IPS-15b (cell line): ENCODE measurements at regions not wholly inside any gene's neighbourhood (a gene's known extent, or its start where the extent isn't known, plus 50 kb on each side); places are given as distances from the start of the nearest gene placed in this dataset.
"Not testable (repeated sequence)": the region's sequence is repeated elsewhere in the genome, so short reads cannot be mapped to it uniquely, and the experiment has no call there.

Experiments
- H3K27me3 ChIP-seq: one replicate; pipeline ENCODE4 v1.6.1; 2013; ENCODE audit warnings: low read length; ENCODE audit not compliant: control insufficient read depth, insufficient read depth
- H3K36me3 ChIP-seq: one replicate; pipeline ENCODE4 v1.6.1; 2013; ENCODE audit warnings: low read length; ENCODE audit not compliant: control insufficient read depth, insufficient read depth
- H3K4me1 ChIP-seq: one replicate; pipeline ENCODE4 v1.6.1; 2013; ENCODE audit warnings: mild to moderate bottlenecking, low read length; ENCODE audit not compliant: control insufficient read depth, insufficient read depth
- H3K4me3 ChIP-seq: one replicate; pipeline ENCODE4 v1.5.1; 2013; ENCODE audit warnings: low read depth, low read length
- H3K9ac ChIP-seq: one replicate; pipeline ENCODE4 v1.6.1; 2013; ENCODE audit warnings: low read depth, mild to moderate bottlenecking, low read length
- H3K9me3 ChIP-seq: one replicate; pipeline ENCODE4 v1.6.1; 2013; ENCODE audit warnings: mild to moderate bottlenecking, low read length; ENCODE audit not compliant: control insufficient read depth, insufficient read depth

DNA sequence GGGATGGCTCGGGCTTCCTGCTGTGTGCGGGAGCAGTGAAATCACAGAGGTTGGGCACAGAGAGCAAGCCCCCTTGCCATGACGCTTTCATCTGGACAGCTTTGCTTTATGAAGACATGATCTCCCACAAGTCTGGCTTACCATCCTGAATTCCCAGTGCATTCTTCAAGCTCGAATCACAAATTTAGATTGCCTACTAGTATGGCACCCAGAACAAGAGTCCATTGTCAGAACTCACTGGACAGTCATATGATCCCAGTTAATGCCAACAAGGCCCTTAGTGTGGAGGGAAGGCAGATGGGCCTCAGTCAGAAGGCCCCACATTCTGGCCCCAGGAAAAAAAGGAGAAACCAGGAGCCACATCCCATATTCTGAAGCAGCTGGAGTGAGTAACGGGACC, 147.3 kb upstream of the FOXQ1 start:
- Histone ChIP-seq H3K27me3 (no peaks in the 10 kb centered on the region), H3K36me3 (no peaks in the 10 kb centered on the region), H3K4me3 (no peak overlapping the region), H3K9me3 (no peaks in the 10 kb centered on the region), H3K9ac (no peak overlapping the region), H3K4me1 (no peaks in the 10 kb centered on the region)

DNA sequence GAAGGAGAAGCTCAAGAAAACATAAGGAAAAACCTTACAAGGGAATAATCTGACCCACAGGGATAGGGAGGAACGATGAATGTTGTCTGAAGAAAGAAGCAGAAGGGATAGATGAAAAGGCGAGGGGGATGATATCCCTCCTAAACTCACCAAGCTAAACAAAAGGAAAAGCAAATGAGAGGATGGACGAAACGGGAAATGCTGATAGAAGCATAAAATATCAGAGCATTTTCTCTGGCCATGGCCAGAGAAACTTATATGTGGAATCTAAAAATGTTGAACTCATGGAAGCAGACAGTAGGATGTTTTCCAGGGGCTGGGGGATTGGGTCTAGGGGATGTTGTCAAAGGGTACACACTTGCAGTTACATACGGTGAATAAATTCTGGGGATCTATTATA, 148.4 kb upstream of the FOXQ1 start:
- no peak overlapping the region for H3K9ac ChIP-seq
- no peaks in the 10 kb centered on the region for H3K9me3 ChIP-seq
- H3K4me1 ChIP-seq, result no peaks in the 10 kb centered on the region
- no peak overlapping the region for H3K4me3 ChIP-seq
- H3K27me3 ChIP-seq, result no peaks in the 10 kb centered on the region
- H3K36me3 ChIP-seq, result no peaks in the 10 kb centered on the region

DNA sequence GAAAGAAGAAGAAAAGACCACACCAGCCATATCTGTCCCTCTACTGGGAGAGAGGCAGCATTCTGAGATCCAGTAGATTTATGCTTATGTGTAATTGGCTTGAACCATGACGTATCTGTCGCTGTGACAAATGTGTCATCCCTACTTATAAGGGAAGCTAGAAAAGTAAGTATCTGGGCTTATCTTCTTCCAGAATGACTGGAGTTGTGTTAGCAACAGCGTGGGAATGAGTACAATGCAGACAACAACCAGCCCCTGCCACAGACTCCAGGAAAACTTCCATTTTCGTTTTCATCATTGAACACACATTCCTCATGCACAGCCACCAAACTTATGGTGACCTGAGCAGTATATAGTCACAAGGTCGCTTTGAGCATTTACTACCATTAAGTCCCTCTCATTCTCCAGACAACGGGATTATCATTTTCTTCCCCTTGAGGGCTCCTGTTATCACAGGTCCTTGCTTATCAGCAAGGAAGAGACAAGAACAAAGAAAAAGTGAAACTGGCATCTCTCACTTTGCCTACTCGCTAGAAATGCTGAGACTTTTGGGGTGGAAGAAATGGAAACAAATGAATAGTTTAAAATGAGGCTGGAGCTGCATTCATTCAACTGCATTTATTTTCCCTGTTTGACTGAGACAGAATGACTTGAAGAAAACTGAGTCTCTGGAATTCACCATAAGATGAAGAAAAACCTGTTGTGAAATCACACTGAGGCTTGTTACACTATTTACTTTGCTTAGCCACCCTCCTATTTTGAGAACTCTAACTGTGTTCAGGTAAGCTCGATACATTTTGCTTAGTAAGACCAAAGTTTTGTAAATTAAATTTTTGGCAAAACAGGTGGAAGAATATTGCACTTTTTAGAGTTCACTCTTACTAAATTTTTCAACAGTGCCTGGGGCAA, 149.3 kb upstream of the FOXQ1 start:
- H3K9me3 ChIP-seq, result no peaks in the 10 kb centered on the region
- H3K9ac ChIP-seq, result no peak overlapping the region
- H3K4me3 ChIP-seq, result no peak overlapping the region

DNA sequence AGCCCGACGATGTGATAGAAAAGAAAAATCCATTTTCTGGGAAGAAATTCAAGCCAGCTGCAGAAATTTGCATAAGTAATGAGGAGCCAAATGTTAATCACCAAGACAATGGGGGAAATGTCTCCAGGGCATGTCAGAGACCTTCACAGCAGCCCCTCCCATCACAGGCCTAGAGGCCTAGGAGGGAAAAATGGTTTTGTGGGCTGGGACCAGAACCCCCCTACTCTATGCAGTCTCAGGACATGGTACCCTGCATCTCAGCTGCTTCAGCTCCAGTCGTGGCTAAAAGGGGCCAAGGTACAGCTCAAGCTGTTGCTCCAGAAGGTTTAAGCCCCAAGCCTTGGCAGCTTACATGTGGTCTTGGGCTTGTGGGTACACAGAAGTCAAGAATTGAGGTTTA, 155.5 kb upstream of the FOXQ1 start:
- not testable (repeated sequence) for H3K9me3 ChIP-seq, H3K9ac ChIP-seq, H3K4me1 ChIP-seq, H3K27me3 ChIP-seq, H3K36me3 ChIP-seq, H3K4me3 ChIP-seq

More for the DNA sequence above, 149.3 kb upstream of the FOXQ1 start:
- no peaks in the 10 kb centered on the region for H3K27me3 ChIP-seq
- no peaks in the 10 kb centered on the region for H3K4me1 ChIP-seq
- no peaks in the 10 kb centered on the region for H3K36me3 ChIP-seq

DNA sequence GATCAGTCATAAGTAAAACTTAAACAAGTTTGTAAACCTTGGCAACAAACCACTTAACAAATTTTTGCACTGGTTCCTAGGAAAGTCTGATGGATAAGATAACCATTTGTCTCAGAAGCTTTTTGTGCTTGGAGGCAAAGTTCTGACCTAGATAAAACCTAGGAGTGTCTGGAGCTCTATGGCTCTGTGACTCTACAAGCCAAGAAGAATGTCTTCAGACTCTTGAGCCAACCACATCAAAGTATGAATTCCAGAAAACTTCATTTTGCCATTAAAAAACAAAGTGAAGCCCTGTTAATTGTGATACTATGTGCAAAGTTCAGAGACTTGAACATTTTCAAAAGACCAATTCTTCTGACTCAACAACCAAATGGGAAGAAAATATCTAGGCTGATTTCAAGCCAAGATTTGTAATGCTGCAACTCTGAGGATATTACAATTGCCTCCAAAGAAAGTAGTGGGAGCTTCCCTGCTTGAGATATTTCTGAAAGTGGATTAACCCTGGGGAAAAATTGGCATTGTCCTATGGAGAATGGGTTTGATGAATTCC, 158.1 kb upstream of the FOXQ1 start:
- Histone ChIP-seq H3K9ac (no peak overlapping the region), H3K27me3 (no peaks in the 10 kb centered on the region), H3K36me3 (no peaks in the 10 kb centered on the region), H3K4me3 (no peak overlapping the region), H3K9me3 (no peaks in the 10 kb centered on the region), H3K4me1 (no peaks in the 10 kb centered on the region)

DNA sequence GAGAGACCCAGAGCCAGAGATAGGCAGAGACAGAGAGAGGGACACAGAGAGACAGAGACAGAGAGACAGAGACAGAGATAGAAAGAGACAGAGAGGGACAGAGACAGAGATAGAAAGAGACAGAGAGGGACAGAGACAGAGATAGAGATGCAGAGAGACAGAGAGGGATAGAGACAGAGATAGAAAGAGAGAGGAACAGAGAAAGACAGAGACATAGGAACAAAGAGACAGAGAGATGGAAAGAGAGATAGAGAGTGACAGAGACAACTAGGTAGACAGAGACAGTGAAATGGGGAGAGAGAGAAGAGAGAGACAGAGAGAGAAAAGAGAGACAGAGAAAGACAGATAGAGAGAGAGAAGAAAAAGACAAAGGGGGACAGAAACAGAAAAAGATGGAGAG, 165.4 kb upstream of the FOXQ1 start:
- no peaks in the 10 kb centered on the region for H3K27me3 ChIP-seq

DNA sequence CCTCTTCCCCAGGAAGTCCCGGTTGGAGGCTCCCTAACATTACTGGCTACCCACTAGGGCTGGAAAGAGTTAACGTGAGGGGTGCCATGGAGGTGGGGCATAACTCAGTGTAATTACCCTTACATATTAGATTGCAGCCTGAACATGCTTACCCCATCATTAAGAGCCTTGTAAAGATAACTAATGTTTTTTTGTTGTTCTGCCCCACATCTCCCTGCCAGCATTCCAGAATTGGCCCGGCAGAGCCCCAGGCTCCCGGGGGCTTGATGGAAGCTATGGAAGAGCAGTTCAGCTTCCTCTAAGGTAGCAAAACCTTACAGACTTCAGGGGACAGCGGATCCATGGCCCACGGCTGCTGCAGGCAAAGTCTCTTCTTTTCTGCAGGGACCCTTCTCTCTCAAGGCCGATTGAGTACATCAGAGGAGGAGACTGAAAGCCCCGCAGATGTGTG, 166.1 kb upstream of the FOXQ1 start:
- H3K9me3 ChIP-seq, result no peaks in the 10 kb centered on the region
- no peaks in the 10 kb centered on the region for H3K4me1 ChIP-seq
- no peaks in the 10 kb centered on the region for H3K36me3 ChIP-seq
- H3K27me3 ChIP-seq, result no peaks in the 10 kb centered on the region
- H3K9ac ChIP-seq, result no peak overlapping the region
- no peak overlapping the region for H3K4me3 ChIP-seq

More for the DNA sequence above, 165.4 kb upstream of the FOXQ1 start:
- Histone ChIP-seq H3K4me3 (no peak overlapping the region), H3K36me3 (no peaks in the 10 kb centered on the region), H3K4me1 (no peaks in the 10 kb centered on the region), H3K9ac (no peak overlapping the region), H3K9me3 (no peaks in the 10 kb centered on the region)

DNA sequence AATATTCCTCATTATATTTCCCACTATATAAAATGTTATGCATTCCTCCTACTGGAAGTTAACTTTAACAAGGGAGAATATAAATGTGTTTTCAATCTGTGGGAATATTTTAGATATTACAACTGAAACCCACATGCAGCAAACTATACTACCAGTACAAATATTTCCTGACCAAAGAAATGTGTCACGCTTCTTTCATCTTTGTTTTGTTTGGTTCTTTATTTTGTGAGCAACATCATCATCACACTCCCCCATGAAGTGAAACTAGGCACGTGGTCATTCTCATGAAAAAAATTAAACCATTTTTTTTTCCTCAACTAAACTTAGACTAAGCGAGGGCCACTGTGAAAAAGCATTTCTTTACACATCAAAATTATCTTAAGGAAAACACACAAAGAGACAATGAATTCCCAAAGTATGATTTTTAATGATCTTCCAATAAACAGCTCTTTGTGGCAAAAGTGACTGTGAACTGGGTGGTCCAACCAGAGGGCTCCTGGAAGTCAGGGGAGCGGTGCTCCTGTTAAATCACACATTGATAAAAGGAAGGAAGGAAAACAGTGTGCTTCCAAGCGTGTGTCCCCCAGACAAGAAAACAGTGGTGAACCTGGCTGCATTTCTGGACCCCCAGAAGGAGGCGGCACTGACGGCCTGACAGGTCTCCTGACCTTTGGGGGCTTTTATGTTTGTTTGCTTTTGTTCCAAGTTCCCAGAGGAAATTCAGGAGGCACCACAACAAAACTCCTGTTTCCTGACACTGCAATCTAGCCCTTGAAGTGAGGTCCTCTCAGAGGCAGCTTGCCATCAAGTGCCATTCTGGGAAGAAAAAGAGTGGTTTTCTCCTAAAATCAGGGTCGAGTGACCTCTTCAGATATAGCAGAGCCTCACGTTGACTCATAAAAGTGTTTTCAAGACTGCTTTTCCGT, 166.8 kb upstream of the FOXQ1 start:
- no peak overlapping the region for H3K9ac ChIP-seq
- no peaks in the 10 kb centered on the region for H3K4me1 ChIP-seq
- no peaks in the 10 kb centered on the region for H3K27me3 ChIP-seq
- H3K36me3 ChIP-seq, result no peaks in the 10 kb centered on the region
- H3K9me3 ChIP-seq, result no peaks in the 10 kb centered on the region
- H3K4me3 ChIP-seq, result no peak overlapping the region

DNA sequence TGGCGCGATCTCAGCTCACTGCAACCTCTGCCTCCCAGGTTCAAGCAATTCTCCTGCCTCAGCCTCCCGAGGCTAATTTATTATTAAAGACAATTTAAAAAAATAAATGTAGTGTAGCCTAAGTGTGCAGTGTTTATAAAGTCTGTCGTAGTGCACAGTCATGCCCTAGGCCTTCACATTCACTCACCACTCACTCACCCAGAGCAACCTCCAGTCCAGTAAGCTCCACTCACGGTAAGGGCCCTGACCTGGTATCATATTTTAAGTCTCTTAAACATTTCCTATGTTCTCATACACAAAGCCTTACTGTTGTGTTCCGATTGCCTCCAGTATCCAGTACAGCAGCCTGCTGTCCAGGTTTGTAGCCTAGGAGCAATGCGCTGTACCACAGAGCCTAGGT, 168.2 kb upstream of the FOXQ1 start:
- H3K9ac ChIP-seq, result no peak overlapping the region
- H3K4me1 ChIP-seq, result no peaks in the 10 kb centered on the region
- H3K36me3 ChIP-seq, result no peaks in the 10 kb centered on the region
- no peak overlapping the region for H3K4me3 ChIP-seq
- no peaks in the 10 kb centered on the region for H3K9me3 ChIP-seq
- H3K27me3 ChIP-seq, result no peaks in the 10 kb centered on the region

DNA sequence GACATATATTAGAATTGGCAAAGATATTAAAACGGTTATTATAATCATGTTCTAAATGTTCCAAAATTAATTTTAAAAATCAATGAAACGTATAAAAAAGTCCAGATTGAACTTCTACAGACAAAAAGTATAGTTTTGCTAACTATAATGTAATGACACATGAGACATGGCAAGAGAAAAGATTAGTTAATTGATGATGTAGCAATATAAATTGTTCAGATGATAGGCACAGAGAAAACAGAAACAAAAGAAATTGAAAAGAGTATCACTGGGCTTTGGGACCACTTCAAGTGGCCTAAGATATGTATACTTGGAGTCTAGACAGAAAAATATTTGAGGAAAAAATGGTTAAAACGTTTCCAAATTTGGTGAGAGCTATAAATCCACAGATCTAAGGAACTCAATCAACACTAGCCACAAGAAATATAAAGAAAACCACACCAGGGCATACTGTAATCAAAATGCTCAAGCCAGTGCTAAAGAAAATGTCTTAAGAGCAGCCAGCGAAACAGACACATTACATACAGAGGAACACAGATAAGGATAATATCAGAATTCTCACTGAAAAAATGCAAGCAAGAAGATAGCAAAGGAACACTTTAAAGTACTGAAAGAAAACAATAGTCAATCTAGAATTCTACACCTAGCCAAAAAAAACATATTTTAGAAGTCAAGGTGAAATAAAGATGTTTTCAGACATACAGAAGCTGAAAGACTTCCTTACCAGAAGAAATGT, 172.6 kb upstream of the FOXQ1 start:
- Histone ChIP-seq H3K9ac (no peak overlapping the region), H3K36me3 (no peaks in the 10 kb centered on the region), H3K4me3 (no peak overlapping the region), H3K9me3 (no peaks in the 10 kb centered on the region), H3K4me1 (no peaks in the 10 kb centered on the region), H3K27me3 (no peaks in the 10 kb centered on the region)

DNA sequence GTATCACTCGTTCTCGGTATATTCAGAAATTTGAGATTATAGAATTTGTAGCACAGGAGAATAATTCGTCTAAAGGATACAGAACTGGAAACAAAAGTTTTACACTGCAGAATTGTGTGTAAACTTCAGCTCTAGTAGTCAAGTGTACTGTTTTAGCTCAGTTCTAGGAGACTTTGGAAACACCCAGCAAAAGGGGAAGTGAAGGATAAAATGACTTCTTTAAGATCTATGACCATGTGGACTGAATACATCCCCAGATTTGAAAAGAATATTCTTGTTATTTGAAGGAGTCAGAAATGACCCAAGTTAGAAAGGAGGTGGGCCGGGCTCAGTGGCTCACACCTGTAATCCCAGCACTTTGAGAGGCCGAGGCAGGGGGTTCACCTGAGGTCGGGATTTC, 174.0 kb upstream of the FOXQ1 start:
- Histone ChIP-seq H3K9ac (no peak overlapping the region), H3K4me1 (no peaks in the 10 kb centered on the region), H3K9me3 (no peaks in the 10 kb centered on the region), H3K4me3 (no peak overlapping the region), H3K36me3 (no peaks in the 10 kb centered on the region), H3K27me3 (no peaks in the 10 kb centered on the region)
